GM12878 (cell line): ENCODE measurements at regions not wholly inside any gene's neighbourhood (a gene's known extent, or its start where the extent isn't known, plus 50 kb on each side); places are given as distances from the start of the nearest gene placed in this dataset.

Experiments used
- HDGF ChIP-seq: fragments of 450-650 bp; IDR thresholded peaks from 2 replicates; pipeline ENCODE4 v1.6.1; 2016; ENCODE audit warnings: antibody characterized with exemption
- NR2C2 ChIP-seq: IDR thresholded peaks from 2 replicates; pipeline ENCODE4 v1.6.1; 2011; ENCODE audit warnings: borderline replicate concordance, low read depth; ENCODE audit not compliant: control insufficient read depth, insufficient read length
- RB1 ChIP-seq: fragments of 450-650 bp; formaldehyde crosslinking; IDR thresholded peaks from 2 replicates; pipeline ENCODE4 v1.6.1; 2017; ENCODE audit warnings: mild to moderate bottlenecking, borderline replicate concordance
- TCF12 ChIP-seq: IDR thresholded peaks from 2 replicates; pipeline ENCODE4 v1.6.1; 2011; ENCODE audit warnings: low read depth, mild to moderate bottlenecking, low read length
- ZSCAN29 ChIP-seq: fragments of 450-650 bp; IDR thresholded peaks from 2 replicates; pipeline ENCODE4 v1.6.1; 2017; ENCODE audit warnings: mild to moderate bottlenecking, moderate library complexity
- TF ChIP-seq, protein P1 (sequence below): fragments of 450-650 bp; IDR thresholded peaks from 2 replicates; pipeline ENCODE4 v1.6.1; 2017; ENCODE audit warnings: mild to moderate bottlenecking, moderate library complexity
- TF ChIP-seq, protein P2 (sequence below): fragments of 450-650 bp; IDR thresholded peaks from 2 replicates; pipeline ENCODE4 v1.6.1; 2017; ENCODE audit warnings: mild to moderate bottlenecking, low read depth, inconsistent platforms; ENCODE audit not compliant: poor library complexity, severe bottlenecking
- TF ChIP-seq, protein P3 (sequence below): fragments of 450-650 bp; IDR thresholded peaks from 2 replicates; pipeline ENCODE4 v1.6.1; 2016; ENCODE audit warnings: mild to moderate bottlenecking, moderate library complexity, borderline replicate concordance
- TF ChIP-seq, protein P4 (sequence below): fragments of 450-650 bp; formaldehyde crosslinking; IDR thresholded peaks from 2 replicates; pipeline ENCODE4 v1.5.0; 2022; ENCODE audit warnings: mild to moderate bottlenecking, missing genetic modification characterization

DNA sequence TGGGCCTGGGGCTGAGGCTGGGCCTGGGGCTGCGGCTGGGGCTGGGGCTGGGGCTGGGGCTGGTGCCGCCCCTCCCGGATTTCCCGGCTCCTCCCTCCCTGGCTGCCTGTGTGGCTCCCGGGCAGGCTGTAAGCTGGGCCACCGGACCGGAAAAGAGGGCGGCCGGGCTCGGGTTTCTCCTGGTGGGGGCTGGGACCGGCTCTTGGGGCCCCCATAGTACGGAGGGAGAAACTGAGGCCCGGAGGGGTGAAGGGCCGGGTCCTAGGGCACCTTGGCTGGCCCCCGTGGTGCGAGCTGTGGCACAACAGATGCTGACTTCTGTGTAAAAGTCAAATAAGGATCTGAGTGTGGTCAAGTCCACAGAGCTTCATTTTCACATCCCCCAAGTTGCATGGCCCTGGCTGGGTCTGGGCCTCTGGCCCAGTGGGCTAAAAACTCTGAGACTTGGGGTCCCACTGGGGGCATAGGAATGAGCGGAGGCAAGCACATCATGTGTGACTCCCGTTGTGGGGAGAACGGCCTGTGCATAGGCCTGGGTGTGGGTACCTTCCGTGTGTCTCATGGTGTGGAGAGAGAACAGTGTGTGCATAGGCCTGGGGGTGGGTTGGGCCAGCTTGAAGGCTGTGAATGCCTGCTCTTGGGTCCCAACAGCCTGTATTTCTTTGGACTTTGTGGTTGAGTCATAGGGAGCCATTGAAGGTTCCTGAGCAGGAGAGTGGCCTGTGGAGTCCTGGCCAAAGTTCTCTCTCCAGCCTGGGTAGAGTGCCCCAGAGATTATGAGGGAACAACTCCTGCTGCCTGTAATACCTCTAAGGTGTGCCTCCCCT, 123.9 kb upstream of the CIBAR2 start (continued):
- TF ChIP-seq, protein P1, sequence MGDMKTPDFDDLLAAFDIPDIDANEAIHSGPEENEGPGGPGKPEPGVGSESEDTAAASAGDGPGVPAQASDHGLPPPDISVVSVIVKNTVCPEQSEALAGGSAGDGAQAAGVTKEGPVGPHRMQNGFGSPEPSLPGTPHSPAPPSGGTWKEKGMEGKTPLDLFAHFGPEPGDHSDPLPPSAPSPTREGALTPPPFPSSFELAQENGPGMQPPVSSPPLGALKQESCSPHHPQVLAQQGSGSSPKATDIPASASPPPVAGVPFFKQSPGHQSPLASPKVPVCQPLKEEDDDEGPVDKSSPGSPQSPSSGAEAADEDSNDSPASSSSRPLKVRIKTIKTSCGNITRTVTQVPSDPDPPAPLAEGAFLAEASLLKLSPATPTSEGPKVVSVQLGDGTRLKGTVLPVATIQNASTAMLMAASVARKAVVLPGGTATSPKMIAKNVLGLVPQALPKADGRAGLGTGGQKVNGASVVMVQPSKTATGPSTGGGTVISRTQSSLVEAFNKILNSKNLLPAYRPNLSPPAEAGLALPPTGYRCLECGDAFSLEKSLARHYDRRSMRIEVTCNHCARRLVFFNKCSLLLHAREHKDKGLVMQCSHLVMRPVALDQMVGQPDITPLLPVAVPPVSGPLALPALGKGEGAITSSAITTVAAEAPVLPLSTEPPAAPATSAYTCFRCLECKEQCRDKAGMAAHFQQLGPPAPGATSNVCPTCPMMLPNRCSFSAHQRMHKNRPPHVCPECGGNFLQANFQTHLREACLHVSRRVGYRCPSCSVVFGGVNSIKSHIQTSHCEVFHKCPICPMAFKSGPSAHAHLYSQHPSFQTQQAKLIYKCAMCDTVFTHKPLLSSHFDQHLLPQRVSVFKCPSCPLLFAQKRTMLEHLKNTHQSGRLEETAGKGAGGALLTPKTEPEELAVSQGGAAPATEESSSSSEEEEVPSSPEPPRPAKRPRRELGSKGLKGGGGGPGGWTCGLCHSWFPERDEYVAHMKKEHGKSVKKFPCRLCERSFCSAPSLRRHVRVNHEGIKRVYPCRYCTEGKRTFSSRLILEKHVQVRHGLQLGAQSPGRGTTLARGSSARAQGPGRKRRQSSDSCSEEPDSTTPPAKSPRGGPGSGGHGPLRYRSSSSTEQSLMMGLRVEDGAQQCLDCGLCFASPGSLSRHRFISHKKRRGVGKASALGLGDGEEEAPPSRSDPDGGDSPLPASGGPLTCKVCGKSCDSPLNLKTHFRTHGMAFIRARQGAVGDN, result peak; percentile 32; the same call in 1 of the 2 replicates
- TF ChIP-seq, protein P2, sequence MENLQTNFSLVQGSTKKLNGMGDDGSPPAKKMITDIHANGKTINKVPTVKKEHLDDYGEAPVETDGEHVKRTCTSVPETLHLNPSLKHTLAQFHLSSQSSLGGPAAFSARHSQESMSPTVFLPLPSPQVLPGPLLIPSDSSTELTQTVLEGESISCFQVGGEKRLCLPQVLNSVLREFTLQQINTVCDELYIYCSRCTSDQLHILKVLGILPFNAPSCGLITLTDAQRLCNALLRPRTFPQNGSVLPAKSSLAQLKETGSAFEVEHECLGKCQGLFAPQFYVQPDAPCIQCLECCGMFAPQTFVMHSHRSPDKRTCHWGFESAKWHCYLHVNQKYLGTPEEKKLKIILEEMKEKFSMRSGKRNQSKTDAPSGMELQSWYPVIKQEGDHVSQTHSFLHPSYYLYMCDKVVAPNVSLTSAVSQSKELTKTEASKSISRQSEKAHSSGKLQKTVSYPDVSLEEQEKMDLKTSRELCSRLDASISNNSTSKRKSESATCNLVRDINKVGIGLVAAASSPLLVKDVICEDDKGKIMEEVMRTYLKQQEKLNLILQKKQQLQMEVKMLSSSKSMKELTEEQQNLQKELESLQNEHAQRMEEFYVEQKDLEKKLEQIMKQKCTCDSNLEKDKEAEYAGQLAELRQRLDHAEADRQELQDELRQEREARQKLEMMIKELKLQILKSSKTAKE, result no peak
- no peak for TF ChIP-seq RB1
- TF ChIP-seq, protein P3, sequence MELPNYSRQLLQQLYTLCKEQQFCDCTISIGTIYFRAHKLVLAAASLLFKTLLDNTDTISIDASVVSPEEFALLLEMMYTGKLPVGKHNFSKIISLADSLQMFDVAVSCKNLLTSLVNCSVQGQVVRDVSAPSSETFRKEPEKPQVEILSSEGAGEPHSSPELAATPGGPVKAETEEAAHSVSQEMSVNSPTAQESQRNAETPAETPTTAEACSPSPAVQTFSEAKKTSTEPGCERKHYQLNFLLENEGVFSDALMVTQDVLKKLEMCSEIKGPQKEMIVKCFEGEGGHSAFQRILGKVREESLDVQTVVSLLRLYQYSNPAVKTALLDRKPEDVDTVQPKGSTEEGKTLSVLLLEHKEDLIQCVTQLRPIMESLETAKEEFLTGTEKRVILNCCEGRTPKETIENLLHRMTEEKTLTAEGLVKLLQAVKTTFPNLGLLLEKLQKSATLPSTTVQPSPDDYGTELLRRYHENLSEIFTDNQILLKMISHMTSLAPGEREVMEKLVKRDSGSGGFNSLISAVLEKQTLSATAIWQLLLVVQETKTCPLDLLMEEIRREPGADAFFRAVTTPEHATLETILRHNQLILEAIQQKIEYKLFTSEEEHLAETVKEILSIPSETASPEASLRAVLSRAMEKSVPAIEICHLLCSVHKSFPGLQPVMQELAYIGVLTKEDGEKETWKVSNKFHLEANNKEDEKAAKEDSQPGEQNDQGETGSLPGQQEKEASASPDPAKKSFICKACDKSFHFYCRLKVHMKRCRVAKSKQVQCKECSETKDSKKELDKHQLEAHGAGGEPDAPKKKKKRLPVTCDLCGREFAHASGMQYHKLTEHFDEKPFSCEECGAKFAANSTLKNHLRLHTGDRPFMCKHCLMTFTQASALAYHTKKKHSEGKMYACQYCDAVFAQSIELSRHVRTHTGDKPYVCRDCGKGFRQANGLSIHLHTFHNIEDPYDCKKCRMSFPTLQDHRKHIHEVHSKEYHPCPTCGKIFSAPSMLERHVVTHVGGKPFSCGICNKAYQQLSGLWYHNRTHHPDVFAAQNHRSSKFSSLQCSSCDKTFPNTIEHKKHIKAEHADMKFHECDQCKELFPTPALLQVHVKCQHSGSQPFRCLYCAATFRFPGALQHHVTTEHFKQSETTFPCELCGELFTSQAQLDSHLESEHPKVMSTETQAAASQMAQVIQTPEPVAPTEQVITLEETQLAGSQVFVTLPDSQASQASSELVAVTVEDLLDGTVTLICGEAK, result peak; percentile 32; the same call in 1 of the 2 replicates
- TF ChIP-seq TCF12, result peak; percentile 69; the same call in 1 of the 2 replicates
- TF ChIP-seq ZSCAN29, result no peak
- no peak for TF ChIP-seq HDGF
- TF ChIP-seq NR2C2, result no peak
- TF ChIP-seq, protein P4, sequence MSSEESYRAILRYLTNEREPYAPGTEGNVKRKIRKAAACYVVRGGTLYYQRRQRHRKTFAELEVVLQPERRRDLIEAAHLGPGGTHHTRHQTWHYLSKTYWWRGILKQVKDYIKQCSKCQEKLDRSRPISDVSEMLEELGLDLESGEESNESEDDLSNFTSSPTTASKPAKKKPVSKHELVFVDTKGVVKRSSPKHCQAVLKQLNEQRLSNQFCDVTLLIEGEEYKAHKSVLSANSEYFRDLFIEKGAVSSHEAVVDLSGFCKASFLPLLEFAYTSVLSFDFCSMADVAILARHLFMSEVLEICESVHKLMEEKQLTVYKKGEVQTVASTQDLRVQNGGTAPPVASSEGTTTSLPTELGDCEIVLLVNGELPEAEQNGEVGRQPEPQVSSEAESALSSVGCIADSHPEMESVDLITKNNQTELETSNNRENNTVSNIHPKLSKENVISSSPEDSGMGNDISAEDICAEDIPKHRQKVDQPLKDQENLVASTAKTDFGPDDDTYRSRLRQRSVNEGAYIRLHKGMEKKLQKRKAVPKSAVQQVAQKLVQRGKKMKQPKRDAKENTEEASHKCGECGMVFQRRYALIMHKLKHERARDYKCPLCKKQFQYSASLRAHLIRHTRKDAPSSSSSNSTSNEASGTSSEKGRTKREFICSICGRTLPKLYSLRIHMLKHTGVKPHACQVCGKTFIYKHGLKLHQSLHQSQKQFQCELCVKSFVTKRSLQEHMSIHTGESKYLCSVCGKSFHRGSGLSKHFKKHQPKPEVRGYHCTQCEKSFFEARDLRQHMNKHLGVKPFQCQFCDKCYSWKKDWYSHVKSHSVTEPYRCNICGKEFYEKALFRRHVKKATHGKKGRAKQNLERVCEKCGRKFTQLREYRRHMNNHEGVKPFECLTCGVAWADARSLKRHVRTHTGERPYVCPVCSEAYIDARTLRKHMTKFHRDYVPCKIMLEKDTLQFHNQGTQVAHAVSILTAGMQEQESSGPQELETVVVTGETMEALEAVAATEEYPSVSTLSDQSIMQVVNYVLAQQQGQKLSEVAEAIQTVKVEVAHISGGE, result no peak
